GM12892 (cell line): ENCODE measurements at regions not wholly inside any gene's neighbourhood (a gene's known extent, or its start where the extent isn't known, plus 50 kb on each side); places are given as distances from the start of the nearest gene placed in this dataset.

Experiments
- DNase-seq: peaks from one replicate; pipeline ENCODE4 v3.0.0; 2011; ENCODE audit not compliant: insufficient read length
- FAIRE-seq: peaks from 2 replicates; lab custom pipeline; 2011; peaks lifted over from hg19 to GRCh38; lab: Jason Lieb, UNC
- POLR2A ChIP-seq: IDR thresholded peaks from 2 replicates; pipeline ENCODE4 v1.6.1; 2011; ENCODE audit warnings: low read depth, low read length, control low read depth
- POLR2AphosphoS5 ChIP-seq: IDR thresholded peaks from 2 replicates; pipeline ENCODE4 v1.6.1; 2011; ENCODE audit warnings: low read depth, low read length, control low read depth
- TAF1 ChIP-seq: IDR thresholded peaks from 2 replicates; pipeline ENCODE4 v1.6.1; 2011; ENCODE audit warnings: low read depth, mild to moderate bottlenecking, control low read depth, low read length, borderline replicate concordance

- no peak for TF ChIP-seq POLR2AphosphoS5
- no peak for TF ChIP-seq POLR2A
- no peak for TF ChIP-seq TAF1
- no peak for DNase-seq
- no peak for FAIRE-seq
Measured at GRCh38 chr12:97316321-97316720, 146.3 kb upstream of the RMST start.

- FAIRE-seq (no peak), DNase-seq (no peak)
Measured at GRCh38 chr12:97321621-97322020, 141.0 kb upstream of the RMST start.

GRCh38 chr12:97322388-97322787 is 140.2 kb upstream of the RMST start:
- FAIRE-seq: no peak
- TF ChIP-seq POLR2A (no peak), POLR2AphosphoS5 (no peak), TAF1 (no peak)

More at GRCh38 chr12:97321621-97322020, 141.0 kb upstream of the RMST start:
- TF ChIP-seq POLR2AphosphoS5: no peak
- TF ChIP-seq POLR2A: no peak
- no peak for TF ChIP-seq TAF1

GRCh38 chr12:97323154-97323553 is 139.4 kb upstream of the RMST start:
- DNase-seq: no peak
- TF ChIP-seq POLR2A (no peak), POLR2AphosphoS5 (no peak), TAF1 (no peak)
- FAIRE-seq: no peak

More at GRCh38 chr12:97322388-97322787, 140.2 kb upstream of the RMST start:
- DNase-seq: no peak

- TF ChIP-seq POLR2AphosphoS5 (no peak), POLR2A (no peak), TAF1 (no peak)
- DNase-seq (no peak), FAIRE-seq (no peak)
Measured at GRCh38 chr12:97324471-97324870, 138.1 kb upstream of the RMST start.

GRCh38 chr12:97335115-97335514 is 127.5 kb upstream of the RMST start:
- DNase-seq (no peak), FAIRE-seq (no peak)
- TF ChIP-seq POLR2A (no peak), TAF1 (no peak), POLR2AphosphoS5 (no peak)

- TF ChIP-seq TAF1 (no peak), POLR2AphosphoS5 (no peak), POLR2A (no peak)
- FAIRE-seq (no peak), DNase-seq (no peak)
Measured at GRCh38 chr12:97336900-97337751, 125.5 kb upstream of the RMST start.

GRCh38 chr12:97342130-97342529 is 120.5 kb upstream of the RMST start:
- DNase-seq (no peak), FAIRE-seq (peak; percentile 51)
- TF ChIP-seq POLR2A (no peak), TAF1 (no peak), POLR2AphosphoS5 (no peak)

- FAIRE-seq (no peak), DNase-seq (no peak)
- TF ChIP-seq TAF1 (no peak), POLR2AphosphoS5 (no peak), POLR2A (no peak)
Measured at GRCh38 chr12:97347956-97348355, 114.6 kb upstream of the RMST start.

GRCh38 chr12:97358361-97358760 is 104.2 kb upstream of the RMST start:
- TF ChIP-seq TAF1 (no peak), POLR2AphosphoS5 (no peak), POLR2A (no peak)
- no peak for DNase-seq
- no peak for FAIRE-seq

GRCh38 chr12:97359021-97359690 is 103.4 kb upstream of the RMST start:
- no peak for FAIRE-seq
- DNase-seq: no peak
- TF ChIP-seq POLR2AphosphoS5: no peak
- no peak for TF ChIP-seq TAF1
